ENCODE measurements at regions not wholly inside any gene's neighbourhood (a gene's known extent, or its start where the extent isn't known, plus 50 kb on each side); places are given as distances from the start of the nearest gene placed in this dataset.

DNA sequence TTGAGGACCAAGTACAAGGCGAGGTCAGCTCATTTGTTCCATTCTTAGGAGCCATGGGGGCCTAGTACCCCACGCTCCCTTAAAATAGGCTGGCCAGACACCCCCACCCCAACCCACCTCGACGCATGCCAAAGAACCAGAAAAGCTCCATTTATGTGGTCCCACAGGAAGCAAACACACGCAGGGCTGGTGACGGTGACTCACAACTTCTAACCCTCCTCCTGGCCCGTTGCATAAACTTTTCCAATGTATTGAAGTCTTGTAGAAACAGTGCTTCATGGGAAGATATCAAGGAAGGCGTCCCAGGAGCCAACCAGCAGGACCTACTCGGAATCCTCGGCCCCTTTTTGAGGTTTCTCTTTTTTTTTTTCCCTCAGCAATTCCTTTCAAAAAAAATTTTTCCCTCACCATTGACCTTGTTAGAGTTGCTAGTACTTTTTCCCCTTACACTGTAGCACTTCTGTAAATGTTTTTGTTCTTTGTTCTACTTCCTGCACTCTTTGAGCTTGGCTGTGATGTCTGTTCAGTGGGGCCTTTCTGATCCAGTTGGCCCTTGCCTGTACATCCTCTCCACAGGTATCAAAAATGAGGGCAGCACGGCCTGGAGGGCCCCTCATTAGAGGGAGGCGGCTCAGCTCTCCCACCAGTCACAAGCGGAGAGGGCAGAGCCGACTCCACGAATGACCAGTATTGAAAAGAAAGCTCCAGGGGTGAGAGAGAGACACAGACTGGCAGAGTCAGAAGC, 208.3 kb downstream of the RGS9 start:
- Histone ChIP-seq H3K4me1 (ENCODE audit: control insufficient read depth, insufficient read depth, low read length, unreplicated experiment) (no peaks in the 10 kb centered on the region), H3K27me3 (ENCODE audit: insufficient read depth, low read length) (peaks cover 23% of the 10 kb centered on the region), H2AFZ (ENCODE audit: low read length, unreplicated experiment) (no peak overlapping the region), H3K27ac (ENCODE audit: low read depth, low read length) (no peak overlapping the region), H3K4me3 (ENCODE audit: low read depth, low read length) (no peak overlapping the region), H3K36me3 (ENCODE audit: insufficient read depth, low read length) (no peaks in the 10 kb centered on the region), H3K79me2 (ENCODE audit: control insufficient read depth, insufficient read depth, low read length, unreplicated experiment) (no peaks in the 10 kb centered on the region)

- Histone ChIP-seq H3K27ac (ENCODE audit: low read depth, low read length) (no peak overlapping the region), H3K36me3 (ENCODE audit: insufficient read depth, low read length) (no peaks in the 10 kb centered on the region), H2AFZ (ENCODE audit: low read length, unreplicated experiment) (no peak overlapping the region), H3K79me2 (ENCODE audit: control insufficient read depth, insufficient read depth, low read length, unreplicated experiment) (no peaks in the 10 kb centered on the region), H3K27me3 (ENCODE audit: insufficient read depth, low read length) (peaks cover 29% of the 10 kb centered on the region), H3K4me3 (ENCODE audit: low read depth, low read length) (no peak overlapping the region), H3K4me1 (ENCODE audit: control insufficient read depth, insufficient read depth, low read length, unreplicated experiment) (no peaks in the 10 kb centered on the region)
Measured at GRCh38 chr17:65340401-65340800, 203.2 kb downstream of the RGS9 start.

GRCh38 chr17:65334406-65334805, 197.2 kb downstream of the RGS9 start:
- Histone ChIP-seq H2AFZ (ENCODE audit: low read length, unreplicated experiment) (no peak overlapping the region), H3K27ac (ENCODE audit: low read depth, low read length) (no peak overlapping the region), H3K4me1 (ENCODE audit: control insufficient read depth, insufficient read depth, low read length, unreplicated experiment) (no peaks in the 10 kb centered on the region), H3K79me2 (ENCODE audit: control insufficient read depth, insufficient read depth, low read length, unreplicated experiment) (no peaks in the 10 kb centered on the region), H3K36me3 (ENCODE audit: insufficient read depth, low read length) (no peaks in the 10 kb centered on the region), H3K27me3 (ENCODE audit: insufficient read depth, low read length) (peaks cover 38% of the 10 kb centered on the region), H3K4me3 (ENCODE audit: low read depth, low read length) (no peak overlapping the region)

DNA sequence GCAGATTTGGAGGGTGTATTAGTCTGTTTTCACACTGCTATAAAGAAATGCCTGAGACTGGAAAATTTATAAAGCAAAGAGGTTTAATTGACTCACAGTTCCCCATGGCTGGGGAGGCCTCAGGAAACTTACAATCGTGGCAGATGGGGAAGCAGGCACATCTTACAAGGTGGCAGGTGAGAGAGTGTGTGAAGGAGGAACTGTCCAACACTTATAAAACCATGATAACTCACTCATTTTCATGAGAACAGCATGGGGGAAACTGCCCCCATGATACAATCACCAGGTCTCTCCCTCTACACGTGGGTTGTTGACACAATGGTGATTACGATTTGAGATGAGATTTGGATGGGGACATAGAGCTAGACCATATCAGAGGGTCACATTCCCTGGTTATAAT, 195.6 kb downstream of the RGS9 start:
- Histone ChIP-seq H3K27ac (ENCODE audit: low read depth, low read length) (no peak overlapping the region), H3K27me3 (ENCODE audit: insufficient read depth, low read length) (peaks cover 29% of the 10 kb centered on the region), H3K4me1 (ENCODE audit: control insufficient read depth, insufficient read depth, low read length, unreplicated experiment) (no peaks in the 10 kb centered on the region), H3K4me3 (ENCODE audit: low read depth, low read length) (no peak overlapping the region), H3K79me2 (ENCODE audit: control insufficient read depth, insufficient read depth, low read length, unreplicated experiment) (no peaks in the 10 kb centered on the region), H3K36me3 (ENCODE audit: insufficient read depth, low read length) (no peaks in the 10 kb centered on the region), H2AFZ (ENCODE audit: low read length, unreplicated experiment) (no peak overlapping the region)

GRCh38 chr17:65332375-65332774, 195.2 kb downstream of the RGS9 start:
- Histone ChIP-seq H3K79me2 (ENCODE audit: control insufficient read depth, insufficient read depth, low read length, unreplicated experiment) (no peaks in the 10 kb centered on the region), H3K4me3 (ENCODE audit: low read depth, low read length) (no peak overlapping the region), H3K27me3 (ENCODE audit: insufficient read depth, low read length) (peaks cover 29% of the 10 kb centered on the region), H3K36me3 (ENCODE audit: insufficient read depth, low read length) (no peaks in the 10 kb centered on the region), H3K27ac (ENCODE audit: low read depth, low read length) (no peak overlapping the region), H3K4me1 (ENCODE audit: control insufficient read depth, insufficient read depth, low read length, unreplicated experiment) (no peaks in the 10 kb centered on the region), H2AFZ (ENCODE audit: low read length, unreplicated experiment) (no peak overlapping the region)

- no peaks in the 10 kb centered on the region for H3K36me3 ChIP-seq (ENCODE audit: insufficient read depth, low read length)
- H3K27ac ChIP-seq (ENCODE audit: low read depth, low read length) = no peak overlapping the region
- H3K27me3 ChIP-seq (ENCODE audit: insufficient read depth, low read length) = peaks cover 43% of the 10 kb centered on the region
- no peak overlapping the region for H2AFZ ChIP-seq (ENCODE audit: low read length, unreplicated experiment)
- no peak overlapping the region for H3K4me3 ChIP-seq (ENCODE audit: low read depth, low read length)
- no peaks in the 10 kb centered on the region for H3K79me2 ChIP-seq (ENCODE audit: control insufficient read depth, insufficient read depth, low read length, unreplicated experiment)
- H3K4me1 ChIP-seq (ENCODE audit: control insufficient read depth, insufficient read depth, low read length, unreplicated experiment) = no peaks in the 10 kb centered on the region
Measured at GRCh38 chr17:65328567-65328966, 191.4 kb downstream of the RGS9 start.

DNA sequence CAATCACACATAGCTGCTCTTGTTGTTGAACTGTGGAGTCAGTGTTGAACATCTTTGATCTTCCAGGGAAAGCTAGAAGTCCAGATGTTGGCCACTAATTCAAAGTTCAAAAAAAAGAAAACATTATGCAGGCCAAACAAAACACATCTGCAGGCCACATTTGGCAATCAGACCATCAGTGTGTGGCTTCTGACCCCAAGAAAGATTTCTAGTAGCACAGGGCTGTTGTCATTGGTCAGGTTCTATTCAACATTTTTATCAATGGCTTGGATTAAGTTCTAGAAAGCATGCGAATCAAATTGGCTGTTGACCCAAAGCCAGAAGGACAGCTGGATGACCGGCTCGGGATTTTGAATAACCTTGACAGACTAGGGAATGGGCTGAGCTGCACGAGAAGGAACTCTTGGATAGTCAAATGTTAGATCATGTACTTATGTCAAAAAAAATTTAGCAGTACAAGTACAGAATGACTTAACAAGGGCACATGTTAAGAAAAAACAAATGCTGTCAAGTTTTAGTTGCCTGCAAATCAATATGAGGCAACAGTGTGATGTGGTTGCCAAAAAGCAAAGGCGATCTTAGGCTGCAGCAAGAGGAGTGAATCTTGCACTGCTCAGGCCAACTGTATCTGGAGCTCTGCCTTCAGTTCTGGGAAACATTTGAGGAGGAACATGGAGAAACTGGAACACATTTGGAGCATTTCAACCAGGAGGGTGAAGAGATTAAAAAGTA, 187.6 kb downstream of the RGS9 start:
- no peak overlapping the region for H3K4me3 ChIP-seq (ENCODE audit: low read depth, low read length)
- peaks cover 54% of the 10 kb centered on the region for H3K27me3 ChIP-seq (ENCODE audit: insufficient read depth, low read length)
- no peaks in the 10 kb centered on the region for H3K79me2 ChIP-seq (ENCODE audit: control insufficient read depth, insufficient read depth, low read length, unreplicated experiment)
- H3K4me1 ChIP-seq (ENCODE audit: control insufficient read depth, insufficient read depth, low read length, unreplicated experiment) = no peaks in the 10 kb centered on the region
- H3K36me3 ChIP-seq (ENCODE audit: insufficient read depth, low read length) = no peaks in the 10 kb centered on the region
- no peak overlapping the region for H2AFZ ChIP-seq (ENCODE audit: low read length, unreplicated experiment)
- H3K27ac ChIP-seq (ENCODE audit: low read depth, low read length) = no peak overlapping the region

DNA sequence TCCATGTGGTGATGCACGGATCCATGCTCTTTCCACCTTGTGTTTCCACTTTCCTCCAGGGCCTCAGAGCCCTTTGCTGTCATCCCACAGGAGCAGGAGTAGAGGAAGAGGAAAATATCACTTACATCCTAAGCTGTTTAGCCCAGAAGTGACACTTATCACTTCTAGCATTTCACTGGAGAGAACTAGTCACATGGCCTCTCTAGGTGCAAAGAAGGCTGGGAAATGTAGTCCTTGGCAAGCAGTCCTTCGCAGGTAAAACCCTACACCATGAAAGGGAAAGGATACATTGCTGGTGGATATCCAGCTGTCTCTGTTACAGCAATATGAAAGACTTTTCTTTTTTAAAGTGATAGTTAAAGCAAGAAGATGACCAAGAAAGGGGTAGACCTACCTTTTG, 185.9 kb downstream of the RGS9 start:
- Histone ChIP-seq H3K27me3 (ENCODE audit: insufficient read depth, low read length) (peaks cover 60% of the 10 kb centered on the region), H3K79me2 (ENCODE audit: control insufficient read depth, insufficient read depth, low read length, unreplicated experiment) (no peaks in the 10 kb centered on the region), H3K27ac (ENCODE audit: low read depth, low read length) (no peak overlapping the region), H3K36me3 (ENCODE audit: insufficient read depth, low read length) (no peaks in the 10 kb centered on the region), H2AFZ (ENCODE audit: low read length, unreplicated experiment) (no peak overlapping the region), H3K4me1 (ENCODE audit: control insufficient read depth, insufficient read depth, low read length, unreplicated experiment) (no peaks in the 10 kb centered on the region), H3K4me3 (ENCODE audit: low read depth, low read length) (no peak overlapping the region)

DNA sequence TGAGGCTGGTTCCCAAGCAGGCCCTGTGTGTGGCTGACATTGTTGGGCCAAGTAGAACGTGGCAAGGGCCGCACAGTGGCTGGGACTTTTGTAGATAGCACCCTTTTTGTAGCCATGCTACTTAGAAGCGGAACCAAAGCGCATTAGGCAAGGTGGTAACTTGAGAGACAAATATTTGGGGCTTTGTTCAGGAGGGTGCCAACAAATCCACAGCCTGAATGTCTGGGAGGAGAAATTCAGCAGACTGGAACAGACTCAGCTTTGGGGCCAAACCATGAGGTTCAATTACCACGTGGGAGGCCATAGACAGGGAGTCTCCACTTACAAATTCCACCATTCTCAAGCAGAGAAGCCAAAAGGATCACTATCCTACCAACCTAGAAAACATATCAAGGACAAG, 183.7 kb downstream of the RGS9 start:
- no peak overlapping the region for H2AFZ ChIP-seq (ENCODE audit: low read length, unreplicated experiment)
- H3K36me3 ChIP-seq (ENCODE audit: insufficient read depth, low read length) = no peaks in the 10 kb centered on the region
- H3K79me2 ChIP-seq (ENCODE audit: control insufficient read depth, insufficient read depth, low read length, unreplicated experiment) = no peaks in the 10 kb centered on the region
- H3K27ac ChIP-seq (ENCODE audit: low read depth, low read length) = no peak overlapping the region
- H3K4me1 ChIP-seq (ENCODE audit: control insufficient read depth, insufficient read depth, low read length, unreplicated experiment) = no peaks in the 10 kb centered on the region
- no peak overlapping the region for H3K4me3 ChIP-seq (ENCODE audit: low read depth, low read length)
- peaks cover 70% of the 10 kb centered on the region for H3K27me3 ChIP-seq (ENCODE audit: insufficient read depth, low read length)

GRCh38 chr17:65314212-65314611, 177.0 kb downstream of the RGS9 start:
- no peak overlapping the region for H3K4me3 ChIP-seq (ENCODE audit: low read depth, low read length)
- no peak overlapping the region for H2AFZ ChIP-seq (ENCODE audit: low read length, unreplicated experiment)
- no peaks in the 10 kb centered on the region for H3K4me1 ChIP-seq (ENCODE audit: control insufficient read depth, insufficient read depth, low read length, unreplicated experiment)
- H3K79me2 ChIP-seq (ENCODE audit: control insufficient read depth, insufficient read depth, low read length, unreplicated experiment) = no peaks in the 10 kb centered on the region
- peaks cover 55% of the 10 kb centered on the region for H3K27me3 ChIP-seq (ENCODE audit: insufficient read depth, low read length)
- H3K36me3 ChIP-seq (ENCODE audit: insufficient read depth, low read length) = no peaks in the 10 kb centered on the region
- no peak overlapping the region for H3K27ac ChIP-seq (ENCODE audit: low read depth, low read length)
